Astrocyte (in vitro differentiated cells and primary cell): ENCODE measurements at regions not wholly inside any gene's neighbourhood (a gene's known extent, or its start where the extent isn't known, plus 50 kb on each side); places are given as distances from the start of the nearest gene placed in this dataset.
A peak's percentile ranks its signal among the peaks of the same experiment; 100 is the strongest.

Experiments
- DNase-seq: peaks from one replicate; pipeline ENCODE4 v3.0.0-alpha.2; 2010; ENCODE audit warnings: low read depth
- FAIRE-seq: peaks from 2 replicates; lab custom pipeline; 2011; peaks lifted over from hg19 to GRCh38; lab: Jason Lieb, UNC
- H2AFZ ChIP-seq: 2 replicates; pipeline ENCODE4 v1.6.0; 2012; ENCODE audit warnings: low read depth, low read length, inconsistent platforms
- H3K27ac ChIP-seq: 2 replicates; pipeline ENCODE4 v1.5.1; 2011; ENCODE audit warnings: low read depth, low read length, inconsistent platforms
- H3K27me3 ChIP-seq: 2 replicates; pipeline ENCODE4 v1.6.0; 2011; ENCODE audit warnings: low read length, inconsistent platforms; ENCODE audit not compliant: insufficient read depth
- H3K36me3 ChIP-seq: 2 replicates; pipeline ENCODE4 v1.5.1; 2011; ENCODE audit warnings: low read length, inconsistent platforms; ENCODE audit not compliant: insufficient read depth
- H3K4me1 ChIP-seq: 2 replicates; pipeline ENCODE4 v1.5.1; 2011; ENCODE audit warnings: low read length, inconsistent platforms; ENCODE audit not compliant: insufficient read depth
- H3K4me2 ChIP-seq: 2 replicates; pipeline ENCODE4 v1.6.0; 2012; ENCODE audit warnings: low read length, inconsistent platforms
- H3K4me3 ChIP-seq: 2 replicates; pipeline ENCODE4 v1.5.1; 2011; ENCODE audit warnings: low read depth, mild to moderate bottlenecking, low read length, inconsistent platforms; ENCODE audit not compliant: insufficient read depth
- H3K79me2 ChIP-seq: 2 replicates; pipeline ENCODE4 v1.6.0; 2012; ENCODE audit warnings: mild to moderate bottlenecking, low read length, inconsistent platforms; ENCODE audit not compliant: insufficient read depth
- H3K9ac ChIP-seq: 2 replicates; pipeline ENCODE4 v1.6.0; 2012; ENCODE audit warnings: mild to moderate bottlenecking, low read length, inconsistent platforms
- H3K9me3 ChIP-seq: 2 replicates; pipeline ENCODE4 v1.5.1; 2012; ENCODE audit warnings: low read depth, mild to moderate bottlenecking, low read length, inconsistent platforms; ENCODE audit not compliant: insufficient read depth
- H4K20me1 ChIP-seq: 2 replicates; pipeline ENCODE4 v1.6.0; 2012; ENCODE audit warnings: low read length, inconsistent platforms; ENCODE audit not compliant: insufficient read depth
- H3K27ac Mint-ChIP-seq: one replicate; pipeline ENCODE4 v1.8.0; 2021; ENCODE audit warnings: mild to moderate bottlenecking, mixed read lengths; ENCODE audit not compliant: unreplicated experiment
- H3K27me3 Mint-ChIP-seq: one replicate; pipeline ENCODE4 v1.8.0; 2021; ENCODE audit warnings: low read depth, mixed read lengths; ENCODE audit not compliant: unreplicated experiment
- H3K36me3 Mint-ChIP-seq: one replicate; pipeline ENCODE4 v1.8.0; 2021; ENCODE audit warnings: low read depth, mixed read lengths; ENCODE audit not compliant: unreplicated experiment
- H3K4me1 Mint-ChIP-seq: one replicate; pipeline ENCODE4 v1.8.0; 2021; ENCODE audit warnings: low read depth, mixed read lengths; ENCODE audit not compliant: unreplicated experiment
- H3K4me3 Mint-ChIP-seq: one replicate; pipeline ENCODE4 v1.8.0; 2021; ENCODE audit warnings: mild to moderate bottlenecking, moderate library complexity, mixed read lengths; ENCODE audit not compliant: unreplicated experiment
- H3K9me3 Mint-ChIP-seq: one replicate; pipeline ENCODE4 v1.8.0; 2021; ENCODE audit warnings: mild to moderate bottlenecking, mixed read lengths; ENCODE audit not compliant: unreplicated experiment
- EZH2 ChIP-seq: IDR thresholded peaks from 2 replicates; pipeline ENCODE4 v1.6.1; 2012; ENCODE audit warnings: mild to moderate bottlenecking, low read length, inconsistent platforms; ENCODE audit not compliant: insufficient read depth
- TF ChIP-seq, protein P1 (sequence below): IDR thresholded peaks from 2 replicates; pipeline ENCODE4 v1.5.1; 2011; ENCODE audit warnings: low read depth, mild to moderate bottlenecking, inconsistent platforms, low read length, moderate library complexity; ENCODE audit not compliant: insufficient read depth

GRCh38 chr2:223000872-223001796, 50.9 kb upstream of the KCNE4 start:
- Mint-ChIP-seq H3K36me3 (peaks cover 6% of the 10 kb centered on the region), H3K27me3 (no peaks in the 10 kb centered on the region), H3K9me3 (peaks cover 16% of the 10 kb centered on the region), H3K4me1 (peaks cover 26% of the 10 kb centered on the region), H3K4me3 (peak overlapping the region; percentile 12), H3K27ac (peak overlapping the region; percentile 97)
- Histone ChIP-seq H3K9ac (no peak overlapping the region), H3K36me3 (no peaks in the 10 kb centered on the region), H3K4me2 (no peak overlapping the region), H3K27me3 (no peaks in the 10 kb centered on the region), H3K4me3 (no peak overlapping the region), H3K9me3 (no peaks in the 10 kb centered on the region), H3K4me1 (no peaks in the 10 kb centered on the region), H3K27ac (no peak overlapping the region), H3K79me2 (no peaks in the 10 kb centered on the region), H4K20me1 (no peaks in the 10 kb centered on the region), H2AFZ (no peak overlapping the region)
- FAIRE-seq (no peak), DNase-seq (no peak)
- TF ChIP-seq EZH2 = no peak
- TF ChIP-seq, protein P1, sequence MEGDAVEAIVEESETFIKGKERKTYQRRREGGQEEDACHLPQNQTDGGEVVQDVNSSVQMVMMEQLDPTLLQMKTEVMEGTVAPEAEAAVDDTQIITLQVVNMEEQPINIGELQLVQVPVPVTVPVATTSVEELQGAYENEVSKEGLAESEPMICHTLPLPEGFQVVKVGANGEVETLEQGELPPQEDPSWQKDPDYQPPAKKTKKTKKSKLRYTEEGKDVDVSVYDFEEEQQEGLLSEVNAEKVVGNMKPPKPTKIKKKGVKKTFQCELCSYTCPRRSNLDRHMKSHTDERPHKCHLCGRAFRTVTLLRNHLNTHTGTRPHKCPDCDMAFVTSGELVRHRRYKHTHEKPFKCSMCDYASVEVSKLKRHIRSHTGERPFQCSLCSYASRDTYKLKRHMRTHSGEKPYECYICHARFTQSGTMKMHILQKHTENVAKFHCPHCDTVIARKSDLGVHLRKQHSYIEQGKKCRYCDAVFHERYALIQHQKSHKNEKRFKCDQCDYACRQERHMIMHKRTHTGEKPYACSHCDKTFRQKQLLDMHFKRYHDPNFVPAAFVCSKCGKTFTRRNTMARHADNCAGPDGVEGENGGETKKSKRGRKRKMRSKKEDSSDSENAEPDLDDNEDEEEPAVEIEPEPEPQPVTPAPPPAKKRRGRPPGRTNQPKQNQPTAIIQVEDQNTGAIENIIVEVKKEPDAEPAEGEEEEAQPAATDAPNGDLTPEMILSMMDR = no peak

- Histone ChIP-seq H2AFZ (no peak overlapping the region), H3K4me2 (no peak overlapping the region), H3K79me2 (no peaks in the 10 kb centered on the region), H3K4me3 (no peak overlapping the region), H3K36me3 (no peaks in the 10 kb centered on the region), H3K27me3 (no peaks in the 10 kb centered on the region), H3K9ac (no peak overlapping the region), H3K4me1 (no peaks in the 10 kb centered on the region), H3K27ac (no peak overlapping the region), H4K20me1 (no peaks in the 10 kb centered on the region), H3K9me3 (no peaks in the 10 kb centered on the region)
- no peaks in the 10 kb centered on the region for H3K27me3 Mint-ChIP-seq
- H3K36me3 Mint-ChIP-seq = peaks cover 7% of the 10 kb centered on the region
- peaks cover 30% of the 10 kb centered on the region for H3K4me1 Mint-ChIP-seq
- DNase-seq (peak; percentile 77), FAIRE-seq (no peak)
- peaks cover 21% of the 10 kb centered on the region for H3K9me3 Mint-ChIP-seq
- H3K4me3 Mint-ChIP-seq = peak overlapping the region; percentile 12
- peak overlapping the region; percentile 97 for H3K27ac Mint-ChIP-seq
- TF ChIP-seq, protein P1 = no peak
- no peak for TF ChIP-seq EZH2
Measured at GRCh38 chr2:223001797-223002175, 50.2 kb upstream of the KCNE4 start.
